ENCODE measurements at regions not wholly inside any gene's neighbourhood (a gene's known extent, or its start where the extent isn't known, plus 50 kb on each side); places are given as distances from the start of the nearest gene placed in this dataset.

GRCh38 chr10:78600740-78601139 lies 468.0 kb upstream of the ZMIZ1 start:
- TF ChIP-seq CTCF (IDR thresholded peaks at IDR 0.05; ENCODE audit: control extremely low read depth, extremely low read depth), result no peak
- Histone ChIP-seq H3K9ac (ENCODE audit: insufficient read depth in 1 of 2, low read length in 2 of 2) (no peak overlapping the region), H3K27me3 (ENCODE audit: control insufficient read depth in 3 of 3, insufficient read depth in 3 of 3, low read length in 2 of 3) (no peaks in the 10 kb centered on the region), H3K4me3 (no peak overlapping the region), H3K4me1 (ENCODE audit: control insufficient read depth in 5 of 5, insufficient read depth in 5 of 5, low read length in 5 of 5) (no peaks in the 10 kb centered on the region), H3K27ac (ENCODE audit: low read depth in 1 of 2, low read length in 1 of 2) (no peak overlapping the region), H3K9me3 (ENCODE audit: control insufficient read depth in 4 of 4, insufficient read depth in 3 of 4, low read length in 3 of 4) (peaks cover 0 to 2% (median 0%) of the 10 kb centered on the region in 4 donors), H3K36me3 (ENCODE audit: control insufficient read depth in 4 of 4, insufficient read depth in 4 of 4, low read length in 4 of 4) (no peaks in the 10 kb centered on the region)
- ATAC-seq (ENCODE audit: insufficient read depth, low FRiP score), result no peak
- WGBS, 2 donors, result 92 to 93% methylated on average over 3 of the region's 3 CpGs
- no peak for DNase-seq

GRCh38 chr10:78602201-78602932 lies 466.4 kb upstream of the ZMIZ1 start:
- TF ChIP-seq CTCF (IDR thresholded peaks at IDR 0.05; ENCODE audit: control extremely low read depth, extremely low read depth), result no peak
- Histone ChIP-seq H3K4me1 (ENCODE audit: control insufficient read depth in 5 of 5, insufficient read depth in 5 of 5, low read length in 5 of 5) (no peaks in the 10 kb centered on the region), H3K27ac (ENCODE audit: low read depth in 1 of 2, low read length in 1 of 2) (no peak overlapping the region), H3K9me3 (ENCODE audit: control insufficient read depth in 4 of 4, insufficient read depth in 3 of 4, low read length in 3 of 4) (peaks cover 0 to 2% (median 0%) of the 10 kb centered on the region in 4 donors), H3K36me3 (ENCODE audit: control insufficient read depth in 4 of 4, insufficient read depth in 4 of 4, low read length in 4 of 4) (no peaks in the 10 kb centered on the region), H3K27me3 (ENCODE audit: control insufficient read depth in 3 of 3, insufficient read depth in 3 of 3, low read length in 2 of 3) (no peaks in the 10 kb centered on the region), H3K4me3 (no peak overlapping the region), H3K9ac (ENCODE audit: insufficient read depth in 1 of 2, low read length in 2 of 2) (no peak overlapping the region)
- ATAC-seq (ENCODE audit: insufficient read depth, low FRiP score), result no peak
- DNase-seq, result no peak
- WGBS, 2 donors, result 88 to 95% methylated on average over 12 of the region's 12 CpGs

- DNase-seq, result peak in 1 of 3 donors; percentile 5
- Histone ChIP-seq H3K4me1 (ENCODE audit: control insufficient read depth in 5 of 5, insufficient read depth in 5 of 5, low read length in 5 of 5) (no peaks in the 10 kb centered on the region), H3K4me3 (no peak overlapping the region), H3K27me3 (ENCODE audit: control insufficient read depth in 3 of 3, insufficient read depth in 3 of 3, low read length in 2 of 3) (no peaks in the 10 kb centered on the region), H3K9ac (ENCODE audit: insufficient read depth in 1 of 2, low read length in 2 of 2) (no peak overlapping the region), H3K9me3 (ENCODE audit: control insufficient read depth in 4 of 4, insufficient read depth in 3 of 4, low read length in 3 of 4) (peaks cover 0 to 2% (median 0%) of the 10 kb centered on the region in 4 donors), H3K27ac (ENCODE audit: low read depth in 1 of 2, low read length in 1 of 2) (no peak overlapping the region), H3K36me3 (ENCODE audit: control insufficient read depth in 4 of 4, insufficient read depth in 4 of 4, low read length in 4 of 4) (no peaks in the 10 kb centered on the region)
- WGBS, 2 donors, result 90 to 96% methylated on average over 9 of the region's 9 CpGs
- no peak for TF ChIP-seq CTCF (IDR thresholded peaks at IDR 0.05; ENCODE audit: control extremely low read depth, extremely low read depth)
- ATAC-seq (ENCODE audit: insufficient read depth, low FRiP score), result no peak
These were observed 464.5 kb upstream of the ZMIZ1 start for GRCh38 chr10:78604286-78604685.

- H3K27ac ChIP-seq (ENCODE audit: low read depth in 1 of 2, low read length in 1 of 2), result no peak overlapping the region
- no peak overlapping the region for H3K9ac ChIP-seq (ENCODE audit: insufficient read depth in 1 of 2, low read length in 2 of 2)
- H3K27me3 ChIP-seq (ENCODE audit: control insufficient read depth in 3 of 3, insufficient read depth in 3 of 3, low read length in 2 of 3), result no peaks in the 10 kb centered on the region
- no peak for TF ChIP-seq CTCF (IDR thresholded peaks at IDR 0.05; ENCODE audit: control extremely low read depth, extremely low read depth)
- DNase-seq (no peak), ATAC-seq (ENCODE audit: insufficient read depth, low FRiP score) (no peak)
- H3K4me3 ChIP-seq, result no peak overlapping the region
- peaks cover 0 to 2% (median 0%) of the 10 kb centered on the region in 4 donors for H3K9me3 ChIP-seq (ENCODE audit: control insufficient read depth in 4 of 4, insufficient read depth in 3 of 4, low read length in 3 of 4)
- H3K36me3 ChIP-seq (ENCODE audit: control insufficient read depth in 4 of 4, insufficient read depth in 4 of 4, low read length in 4 of 4), result no peaks in the 10 kb centered on the region
- H3K4me1 ChIP-seq (ENCODE audit: control insufficient read depth in 5 of 5, insufficient read depth in 5 of 5, low read length in 5 of 5), result no peaks in the 10 kb centered on the region
- 83 to 89% methylated on average over 3 of the region's 3 CpGs for WGBS, 2 donors
These were observed 464.0 kb upstream of the ZMIZ1 start for GRCh38 chr10:78604721-78605120.

All from lung (tissue), 11 donors.